ENCODE measurements at regions not wholly inside any gene's neighbourhood (a gene's known extent, or its start where the extent isn't known, plus 50 kb on each side); places are given as distances from the start of the nearest gene placed in this dataset.

DNA sequence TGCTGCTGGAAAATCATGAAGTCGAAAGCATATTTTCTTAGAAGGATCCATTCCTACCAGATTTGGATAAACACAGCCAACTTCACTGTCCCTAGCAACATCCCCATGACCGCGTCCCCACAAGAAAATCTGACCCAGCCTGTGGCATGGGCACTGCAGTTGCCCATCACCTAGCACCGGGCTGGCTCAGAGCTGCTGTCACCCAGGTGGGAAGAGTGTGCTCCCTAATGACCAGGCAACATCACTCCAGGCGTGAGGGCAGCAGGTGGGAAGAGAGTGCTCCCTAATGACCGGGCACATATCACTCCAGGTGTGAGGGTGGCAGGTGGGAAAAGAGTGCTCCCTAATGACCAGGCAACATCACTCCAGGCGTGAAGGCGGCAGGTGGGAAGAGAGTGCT, 238.0 kb downstream of the TBXT start:
- no peaks in the 10 kb centered on the region for H3K36me3 ChIP-seq (ENCODE audit: control insufficient read depth in 2 of 2, insufficient read depth in 1 of 2, low read length in 2 of 2)
- H3K27ac ChIP-seq (ENCODE audit: extremely low read depth, low read depth, low read length), result no peak overlapping the region
- no peaks in the 10 kb centered on the region for H3K9me3 ChIP-seq (ENCODE audit: control insufficient read depth, insufficient read depth, low read depth, low read length)
- no peak overlapping the region for H3K4me3 ChIP-seq (ENCODE audit: low read depth, low read length)
- CTCF ChIA-PET, result interaction anchor here (0.7 kb wide), 1 partner anchor 62 kb away, joined by 3 read pairs; no protein-coding TSS in a partner anchor
- TF ChIP-seq EGR2 (tag by site-specific recombination; IDR thresholded peaks at IDR 0.05; ENCODE audit: low read depth), result no peak
- TF ChIP-seq, protein P1, sequence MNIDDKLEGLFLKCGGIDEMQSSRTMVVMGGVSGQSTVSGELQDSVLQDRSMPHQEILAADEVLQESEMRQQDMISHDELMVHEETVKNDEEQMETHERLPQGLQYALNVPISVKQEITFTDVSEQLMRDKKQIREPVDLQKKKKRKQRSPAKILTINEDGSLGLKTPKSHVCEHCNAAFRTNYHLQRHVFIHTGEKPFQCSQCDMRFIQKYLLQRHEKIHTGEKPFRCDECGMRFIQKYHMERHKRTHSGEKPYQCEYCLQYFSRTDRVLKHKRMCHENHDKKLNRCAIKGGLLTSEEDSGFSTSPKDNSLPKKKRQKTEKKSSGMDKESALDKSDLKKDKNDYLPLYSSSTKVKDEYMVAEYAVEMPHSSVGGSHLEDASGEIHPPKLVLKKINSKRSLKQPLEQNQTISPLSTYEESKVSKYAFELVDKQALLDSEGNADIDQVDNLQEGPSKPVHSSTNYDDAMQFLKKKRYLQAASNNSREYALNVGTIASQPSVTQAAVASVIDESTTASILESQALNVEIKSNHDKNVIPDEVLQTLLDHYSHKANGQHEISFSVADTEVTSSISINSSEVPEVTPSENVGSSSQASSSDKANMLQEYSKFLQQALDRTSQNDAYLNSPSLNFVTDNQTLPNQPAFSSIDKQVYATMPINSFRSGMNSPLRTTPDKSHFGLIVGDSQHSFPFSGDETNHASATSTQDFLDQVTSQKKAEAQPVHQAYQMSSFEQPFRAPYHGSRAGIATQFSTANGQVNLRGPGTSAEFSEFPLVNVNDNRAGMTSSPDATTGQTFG (tag by site-specific recombination; IDR thresholded peaks at IDR 0.05; ENCODE audit: borderline replicate concordance), result no peak
- TF ChIP-seq, protein P2, sequence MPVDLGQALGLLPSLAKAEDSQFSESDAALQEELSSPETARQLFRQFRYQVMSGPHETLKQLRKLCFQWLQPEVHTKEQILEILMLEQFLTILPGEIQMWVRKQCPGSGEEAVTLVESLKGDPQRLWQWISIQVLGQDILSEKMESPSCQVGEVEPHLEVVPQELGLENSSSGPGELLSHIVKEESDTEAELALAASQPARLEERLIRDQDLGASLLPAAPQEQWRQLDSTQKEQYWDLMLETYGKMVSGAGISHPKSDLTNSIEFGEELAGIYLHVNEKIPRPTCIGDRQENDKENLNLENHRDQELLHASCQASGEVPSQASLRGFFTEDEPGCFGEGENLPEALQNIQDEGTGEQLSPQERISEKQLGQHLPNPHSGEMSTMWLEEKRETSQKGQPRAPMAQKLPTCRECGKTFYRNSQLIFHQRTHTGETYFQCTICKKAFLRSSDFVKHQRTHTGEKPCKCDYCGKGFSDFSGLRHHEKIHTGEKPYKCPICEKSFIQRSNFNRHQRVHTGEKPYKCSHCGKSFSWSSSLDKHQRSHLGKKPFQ (tag by site-specific recombination; IDR thresholded peaks at IDR 0.05), result no peak
- no peak for TF ChIP-seq ZNF768 (tag by site-specific recombination; IDR thresholded peaks at IDR 0.05)
- TF ChIP-seq ZNF843 (tag by site-specific recombination; IDR thresholded peaks at IDR 0.05), result no peak
- no peak for TF ChIP-seq ZXDB (tag by site-specific recombination; IDR thresholded peaks at IDR 0.05)
- no peak for TF ChIP-seq ZNF571 (tag by site-specific recombination; IDR thresholded peaks at IDR 0.05)
- TF ChIP-seq ZNF449 (tag by site-specific recombination; IDR thresholded peaks at IDR 0.05), result no peak
- no peak for TF ChIP-seq WT1 (tag by site-specific recombination; IDR thresholded peaks at IDR 0.05)
- TF ChIP-seq GLIS1 (tag by site-specific recombination; IDR thresholded peaks at IDR 0.05), result no peak
- no peak for TF ChIP-seq ZFP41 (tag by site-specific recombination; IDR thresholded peaks at IDR 0.05; ENCODE audit: borderline replicate concordance)
- TF ChIP-seq ZBTB1 (tag by site-specific recombination; IDR thresholded peaks at IDR 0.05), result no peak
- no peak for TF ChIP-seq ZNF701 (tag by site-specific recombination; IDR thresholded peaks at IDR 0.05)
- no peak for TF ChIP-seq ZNF658 (tag by site-specific recombination; IDR thresholded peaks at IDR 0.05)
- no peak for TF ChIP-seq ZNF624 (tag by site-specific recombination; IDR thresholded peaks at IDR 0.05)
- no peak for TF ChIP-seq OSR2 (tag by site-specific recombination; IDR thresholded peaks at IDR 0.05)
- POLR2A ChIA-PET, result no interaction called here
- no peaks in the 10 kb centered on the region for H3K4me1 ChIP-seq (ENCODE audit: control insufficient read depth, insufficient read depth, low read length)

DNA sequence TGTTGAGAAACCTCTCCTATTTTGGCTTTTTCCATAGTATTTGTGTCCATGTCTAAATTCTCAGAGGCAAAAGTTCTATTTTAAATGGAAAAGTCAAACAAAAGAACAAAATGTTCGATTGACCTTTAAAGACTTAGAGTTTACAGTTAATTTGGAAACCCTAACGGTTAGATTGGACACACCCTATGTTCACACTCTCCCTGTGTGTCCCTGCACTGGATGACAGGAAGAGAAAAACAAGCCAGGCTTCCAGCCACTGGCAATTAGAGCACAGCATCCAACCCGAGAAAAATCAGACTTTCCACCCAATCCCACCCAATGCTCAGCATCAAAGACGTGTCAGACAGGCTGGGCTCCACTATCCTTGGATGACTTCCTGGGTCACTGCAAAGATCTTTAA, 241.3 kb downstream of the TBXT start:
- H3K9me3 ChIP-seq (ENCODE audit: control insufficient read depth, insufficient read depth, low read depth, low read length), result no peaks in the 10 kb centered on the region
- ChIA-PET CTCF (interaction anchor here (1.6 kb wide), 1 partner anchor 172 kb away, joined by 3 read pairs; no protein-coding TSS in a partner anchor), POLR2A (no interaction called here)
- no peak overlapping the region for H3K27ac ChIP-seq (ENCODE audit: extremely low read depth, low read depth, low read length)
- H3K36me3 ChIP-seq (ENCODE audit: control insufficient read depth in 2 of 2, insufficient read depth in 1 of 2, low read length in 2 of 2), result no peaks in the 10 kb centered on the region
- H3K4me1 ChIP-seq (ENCODE audit: control insufficient read depth, insufficient read depth, low read length), result no peaks in the 10 kb centered on the region
- no peak overlapping the region for H3K4me3 ChIP-seq (ENCODE audit: low read depth, low read length)
- TF ChIP-seq ZNF112 (tag by site-specific recombination; IDR thresholded peaks at IDR 0.05), result no peak
- TF ChIP-seq SALL2 (tag by site-specific recombination; IDR thresholded peaks at IDR 0.05; ENCODE audit: borderline replicate concordance), result no peak
- no peak for TF ChIP-seq REPIN1 (tag by site-specific recombination; IDR thresholded peaks at IDR 0.05; ENCODE audit: low read depth)
- no peak for TF ChIP-seq ZNF335 (tag by site-specific recombination; conservative IDR thresholded peaks at IDR 0.05)
- TF ChIP-seq, protein P3, sequence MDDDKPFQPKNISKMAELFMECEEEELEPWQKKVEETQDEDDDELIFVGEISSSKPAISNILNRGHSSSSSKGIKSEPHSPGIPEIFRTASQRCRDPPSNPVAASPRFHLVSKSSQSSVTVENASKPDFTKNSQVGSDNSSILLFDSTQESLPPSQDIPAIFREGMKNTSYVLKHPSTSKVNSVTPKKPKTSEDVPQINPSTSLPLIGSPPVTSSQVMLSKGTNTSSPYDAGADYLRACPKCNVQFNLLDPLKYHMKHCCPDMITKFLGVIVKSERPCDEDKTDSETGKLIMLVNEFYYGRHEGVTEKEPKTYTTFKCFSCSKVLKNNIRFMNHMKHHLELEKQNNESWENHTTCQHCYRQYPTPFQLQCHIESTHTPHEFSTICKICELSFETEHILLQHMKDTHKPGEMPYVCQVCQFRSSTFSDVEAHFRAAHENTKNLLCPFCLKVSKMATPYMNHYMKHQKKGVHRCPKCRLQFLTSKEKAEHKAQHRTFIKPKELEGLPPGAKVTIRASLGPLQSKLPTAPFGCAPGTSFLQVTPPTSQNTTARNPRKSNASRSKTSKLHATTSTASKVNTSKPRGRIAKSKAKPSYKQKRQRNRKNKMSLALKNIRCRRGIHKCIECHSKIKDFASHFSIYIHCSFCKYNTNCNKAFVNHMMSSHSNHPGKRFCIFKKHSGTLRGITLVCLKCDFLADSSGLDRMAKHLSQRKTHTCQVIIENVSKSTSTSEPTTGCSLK (tag by site-specific recombination; IDR thresholded peaks at IDR 0.05), result no peak
- TF ChIP-seq, protein P4, sequence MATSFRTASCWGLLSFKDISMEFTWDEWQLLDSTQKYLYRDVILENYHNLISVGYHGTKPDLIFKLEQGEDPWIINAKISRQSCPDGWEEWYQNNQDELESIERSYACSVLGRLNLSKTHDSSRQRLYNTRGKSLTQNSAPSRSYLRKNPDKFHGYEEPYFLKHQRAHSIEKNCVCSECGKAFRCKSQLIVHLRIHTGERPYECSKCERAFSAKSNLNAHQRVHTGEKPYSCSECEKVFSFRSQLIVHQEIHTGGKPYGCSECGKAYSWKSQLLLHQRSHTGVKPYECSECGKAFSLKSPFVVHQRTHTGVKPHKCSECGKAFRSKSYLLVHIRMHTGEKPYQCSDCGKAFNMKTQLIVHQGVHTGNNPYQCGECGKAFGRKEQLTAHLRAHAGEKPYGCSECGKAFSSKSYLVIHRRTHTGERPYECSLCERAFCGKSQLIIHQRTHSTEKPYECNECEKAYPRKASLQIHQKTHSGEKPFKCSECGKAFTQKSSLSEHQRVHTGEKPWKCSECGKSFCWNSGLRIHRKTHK (tag by site-specific recombination; IDR thresholded peaks at IDR 0.05), result no peak
- no peak for TF ChIP-seq ZBTB1 (tag by site-specific recombination; IDR thresholded peaks at IDR 0.05)

All from HEK293 (cell line).